ENCODE measurements at regions not wholly inside any gene's neighbourhood (a gene's known extent, or its start where the extent isn't known, plus 50 kb on each side); places are given as distances from the start of the nearest gene placed in this dataset.

- TF ChIP-seq, protein P1, sequence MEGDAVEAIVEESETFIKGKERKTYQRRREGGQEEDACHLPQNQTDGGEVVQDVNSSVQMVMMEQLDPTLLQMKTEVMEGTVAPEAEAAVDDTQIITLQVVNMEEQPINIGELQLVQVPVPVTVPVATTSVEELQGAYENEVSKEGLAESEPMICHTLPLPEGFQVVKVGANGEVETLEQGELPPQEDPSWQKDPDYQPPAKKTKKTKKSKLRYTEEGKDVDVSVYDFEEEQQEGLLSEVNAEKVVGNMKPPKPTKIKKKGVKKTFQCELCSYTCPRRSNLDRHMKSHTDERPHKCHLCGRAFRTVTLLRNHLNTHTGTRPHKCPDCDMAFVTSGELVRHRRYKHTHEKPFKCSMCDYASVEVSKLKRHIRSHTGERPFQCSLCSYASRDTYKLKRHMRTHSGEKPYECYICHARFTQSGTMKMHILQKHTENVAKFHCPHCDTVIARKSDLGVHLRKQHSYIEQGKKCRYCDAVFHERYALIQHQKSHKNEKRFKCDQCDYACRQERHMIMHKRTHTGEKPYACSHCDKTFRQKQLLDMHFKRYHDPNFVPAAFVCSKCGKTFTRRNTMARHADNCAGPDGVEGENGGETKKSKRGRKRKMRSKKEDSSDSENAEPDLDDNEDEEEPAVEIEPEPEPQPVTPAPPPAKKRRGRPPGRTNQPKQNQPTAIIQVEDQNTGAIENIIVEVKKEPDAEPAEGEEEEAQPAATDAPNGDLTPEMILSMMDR (IDR thresholded peaks at IDR 0.05): no peak
- TF ChIP-seq EZH2 (IDR thresholded peaks at IDR 0.05; ENCODE audit: borderline replicate concordance, insufficient read depth, low read depth, low read length, poor library complexity, severe bottlenecking): no peak
Measured at GRCh38 chr11:16410479-16410878, 54.1 kb upstream of the SOX6 start.
